ENCODE measurements at regions not wholly inside any gene's neighbourhood (a gene's known extent, or its start where the extent isn't known, plus 50 kb on each side); places are given as distances from the start of the nearest gene placed in this dataset.

GRCh38 chr10:78505657-78506056 lies 472.0 kb downstream of the RPS24 start:
- DNase-seq = no peak

- DNase-seq = no peak
Measured at GRCh38 chr10:78506614-78507013, 473.0 kb downstream of the RPS24 start.

- no peak for DNase-seq
Measured at GRCh38 chr10:78507510-78508160, 474.0 kb downstream of the RPS24 start.

GRCh38 chr10:78508955-78509748 lies 475.5 kb downstream of the RPS24 start:
- DNase-seq = no peak

- DNase-seq = no peak
Measured at GRCh38 chr10:78510566-78511323, 477.1 kb downstream of the RPS24 start.

GRCh38 chr10:78511324-78512204 lies 477.9 kb downstream of the RPS24 start:
- no peak for DNase-seq

- no peak for DNase-seq
Measured at GRCh38 chr10:78512205-78512550, 478.5 kb downstream of the RPS24 start.

GRCh38 chr10:78513330-78513729 lies 479.7 kb downstream of the RPS24 start:
- no peak for DNase-seq

GRCh38 chr10:78513986-78514385 lies 480.3 kb downstream of the RPS24 start:
- no peak for DNase-seq

GRCh38 chr10:78514459-78514858 lies 480.8 kb downstream of the RPS24 start:
- no peak for DNase-seq

- no peak for DNase-seq
Measured at GRCh38 chr10:78515038-78515872, 481.6 kb downstream of the RPS24 start.

- DNase-seq = no peak
Measured at GRCh38 chr10:78515873-78516153, 482.1 kb downstream of the RPS24 start.

GRCh38 chr10:78516236-78516635 lies 482.6 kb downstream of the RPS24 start:
- DNase-seq = no peak

GRCh38 chr10:78516756-78517155 lies 483.1 kb downstream of the RPS24 start:
- DNase-seq = no peak

- DNase-seq = no peak
Measured at GRCh38 chr10:78518224-78518623, 484.6 kb downstream of the RPS24 start.

GRCh38 chr10:78520737-78521430 lies 487.2 kb downstream of the RPS24 start:
- no peak for DNase-seq

- no peak for DNase-seq
Measured at GRCh38 chr10:78523453-78523852, 489.8 kb downstream of the RPS24 start.

GRCh38 chr10:78524342-78524741 lies 490.7 kb downstream of the RPS24 start:
- DNase-seq = no peak

- peak; percentile 29 to 76 for DNase-seq
Measured at GRCh38 chr10:78524941-78525340, 491.3 kb downstream of the RPS24 start.

GRCh38 chr10:78526347-78526746 lies 492.7 kb downstream of the RPS24 start:
- no peak for DNase-seq

GRCh38 chr10:78527296-78527695 lies 493.6 kb downstream of the RPS24 start:
- no peak for DNase-seq

All from NCI-H2081 (cell line).